ENCODE measurements at regions not wholly inside any gene's neighbourhood (a gene's known extent, or its start where the extent isn't known, plus 50 kb on each side); places are given as distances from the start of the nearest gene placed in this dataset.

GRCh38 chr2:406876-407275 is 119.0 kb upstream of the ALKAL2 start:
- Histone ChIP-seq H3K36me3 (ENCODE audit: insufficient read depth, low read length) (no peaks in the 10 kb centered on the region), H3K79me2 (ENCODE audit: control insufficient read depth, insufficient read depth, low read length, unreplicated experiment) (no peaks in the 10 kb centered on the region), H2AFZ (ENCODE audit: low read length, unreplicated experiment) (no peak overlapping the region), H3K4me3 (ENCODE audit: low read depth, low read length) (no peak overlapping the region), H3K4me1 (ENCODE audit: control insufficient read depth, insufficient read depth, low read length, unreplicated experiment) (no peaks in the 10 kb centered on the region), H3K27me3 (ENCODE audit: insufficient read depth, low read length) (no peaks in the 10 kb centered on the region), H3K27ac (ENCODE audit: low read depth, low read length) (no peak overlapping the region)

DNA sequence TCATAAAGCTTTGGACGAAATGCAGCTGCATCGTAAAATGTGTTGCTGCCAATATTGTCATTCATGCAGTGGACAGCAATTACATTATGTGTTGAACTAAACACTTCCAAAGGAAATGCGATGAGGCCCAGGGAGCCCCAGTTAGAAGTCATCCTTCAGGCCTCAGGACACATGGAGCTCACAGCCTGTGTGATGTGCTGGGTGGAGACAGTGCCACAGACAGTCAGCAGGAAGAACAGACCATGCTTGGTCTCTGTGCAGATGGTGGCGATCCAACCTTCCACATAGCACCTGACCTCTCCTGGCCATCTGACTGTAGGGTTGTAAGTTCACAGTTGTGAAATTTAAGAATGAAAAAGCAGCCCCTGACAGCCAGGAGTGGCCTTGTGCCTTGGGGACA is 118.3 kb upstream of the ALKAL2 start:
- Histone ChIP-seq H3K27ac (ENCODE audit: low read depth, low read length) (no peak overlapping the region), H3K36me3 (ENCODE audit: insufficient read depth, low read length) (no peaks in the 10 kb centered on the region), H3K4me3 (ENCODE audit: low read depth, low read length) (no peak overlapping the region), H3K4me1 (ENCODE audit: control insufficient read depth, insufficient read depth, low read length, unreplicated experiment) (no peaks in the 10 kb centered on the region), H3K79me2 (ENCODE audit: control insufficient read depth, insufficient read depth, low read length, unreplicated experiment) (no peaks in the 10 kb centered on the region), H2AFZ (ENCODE audit: low read length, unreplicated experiment) (no peak overlapping the region), H3K27me3 (ENCODE audit: insufficient read depth, low read length) (no peaks in the 10 kb centered on the region)

GRCh38 chr2:404581-404980 is 116.7 kb upstream of the ALKAL2 start:
- no peak overlapping the region for H2AFZ ChIP-seq (ENCODE audit: low read length, unreplicated experiment)
- H3K27ac ChIP-seq (ENCODE audit: low read depth, low read length), result no peak overlapping the region
- no peaks in the 10 kb centered on the region for H3K36me3 ChIP-seq (ENCODE audit: insufficient read depth, low read length)
- no peaks in the 10 kb centered on the region for H3K4me1 ChIP-seq (ENCODE audit: control insufficient read depth, insufficient read depth, low read length, unreplicated experiment)
- no peaks in the 10 kb centered on the region for H3K79me2 ChIP-seq (ENCODE audit: control insufficient read depth, insufficient read depth, low read length, unreplicated experiment)
- H3K4me3 ChIP-seq (ENCODE audit: low read depth, low read length), result no peak overlapping the region
- no peaks in the 10 kb centered on the region for H3K27me3 ChIP-seq (ENCODE audit: insufficient read depth, low read length)

DNA sequence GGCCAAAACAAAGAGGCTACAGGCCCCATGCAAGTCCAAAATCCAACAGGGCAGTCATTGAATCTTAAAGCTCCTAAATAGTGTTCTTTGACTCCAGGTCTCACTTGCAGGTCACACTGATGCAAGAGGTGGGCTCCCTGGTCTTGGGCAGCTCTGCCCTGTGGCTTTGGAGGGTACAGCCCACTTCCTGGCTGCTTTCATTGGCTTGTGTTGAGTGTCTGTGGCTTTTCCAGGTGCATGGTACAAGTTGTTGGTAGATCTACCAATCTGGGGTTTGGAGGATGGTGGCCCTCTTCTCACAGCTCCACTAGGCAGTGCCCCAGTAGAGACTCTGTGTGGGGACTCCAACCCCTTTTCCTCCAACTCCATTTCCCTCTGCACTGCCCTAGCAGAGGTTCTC is 115.8 kb upstream of the ALKAL2 start:
- H2AFZ ChIP-seq (ENCODE audit: low read length, unreplicated experiment), result no peak overlapping the region
- no peaks in the 10 kb centered on the region for H3K79me2 ChIP-seq (ENCODE audit: control insufficient read depth, insufficient read depth, low read length, unreplicated experiment)
- no peak overlapping the region for H3K27ac ChIP-seq (ENCODE audit: low read depth, low read length)
- H3K4me3 ChIP-seq (ENCODE audit: low read depth, low read length), result no peak overlapping the region
- no peaks in the 10 kb centered on the region for H3K4me1 ChIP-seq (ENCODE audit: control insufficient read depth, insufficient read depth, low read length, unreplicated experiment)
- no peaks in the 10 kb centered on the region for H3K36me3 ChIP-seq (ENCODE audit: insufficient read depth, low read length)
- H3K27me3 ChIP-seq (ENCODE audit: insufficient read depth, low read length), result no peaks in the 10 kb centered on the region

- Histone ChIP-seq H3K4me3 (ENCODE audit: low read depth, low read length) (no peak overlapping the region), H3K27me3 (ENCODE audit: insufficient read depth, low read length) (no peaks in the 10 kb centered on the region), H2AFZ (ENCODE audit: low read length, unreplicated experiment) (no peak overlapping the region), H3K79me2 (ENCODE audit: control insufficient read depth, insufficient read depth, low read length, unreplicated experiment) (no peaks in the 10 kb centered on the region), H3K27ac (ENCODE audit: low read depth, low read length) (no peak overlapping the region), H3K4me1 (ENCODE audit: control insufficient read depth, insufficient read depth, low read length, unreplicated experiment) (no peaks in the 10 kb centered on the region), H3K36me3 (ENCODE audit: insufficient read depth, low read length) (no peaks in the 10 kb centered on the region)
These were observed 114.8 kb upstream of the ALKAL2 start for GRCh38 chr2:402721-403120.

DNA sequence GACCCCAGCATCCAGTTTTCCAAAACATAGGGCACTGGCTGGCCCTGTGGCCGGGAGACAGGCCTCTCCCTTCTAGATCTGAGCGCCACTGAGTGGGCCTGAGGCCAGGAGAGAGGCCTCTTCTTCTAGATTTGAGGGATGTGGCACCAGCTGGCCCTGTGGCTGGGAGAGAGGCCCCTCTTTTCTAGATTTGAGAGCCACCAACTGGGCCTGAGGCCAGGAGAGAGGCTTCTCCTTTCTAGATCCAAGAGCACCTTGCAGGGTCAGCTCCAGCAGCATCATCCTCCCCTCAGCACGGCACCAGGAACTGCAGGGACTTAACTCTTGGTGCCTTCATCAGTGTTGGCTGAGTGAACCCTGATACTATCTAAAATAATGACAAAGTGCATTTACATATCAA is 114.3 kb upstream of the ALKAL2 start:
- Histone ChIP-seq H3K4me3 (ENCODE audit: low read depth, low read length) (no peak overlapping the region), H3K27me3 (ENCODE audit: insufficient read depth, low read length) (no peaks in the 10 kb centered on the region), H2AFZ (ENCODE audit: low read length, unreplicated experiment) (no peak overlapping the region), H3K4me1 (ENCODE audit: control insufficient read depth, insufficient read depth, low read length, unreplicated experiment) (no peaks in the 10 kb centered on the region), H3K79me2 (ENCODE audit: control insufficient read depth, insufficient read depth, low read length, unreplicated experiment) (no peaks in the 10 kb centered on the region), H3K27ac (ENCODE audit: low read depth, low read length) (no peak overlapping the region), H3K36me3 (ENCODE audit: insufficient read depth, low read length) (no peaks in the 10 kb centered on the region)

DNA sequence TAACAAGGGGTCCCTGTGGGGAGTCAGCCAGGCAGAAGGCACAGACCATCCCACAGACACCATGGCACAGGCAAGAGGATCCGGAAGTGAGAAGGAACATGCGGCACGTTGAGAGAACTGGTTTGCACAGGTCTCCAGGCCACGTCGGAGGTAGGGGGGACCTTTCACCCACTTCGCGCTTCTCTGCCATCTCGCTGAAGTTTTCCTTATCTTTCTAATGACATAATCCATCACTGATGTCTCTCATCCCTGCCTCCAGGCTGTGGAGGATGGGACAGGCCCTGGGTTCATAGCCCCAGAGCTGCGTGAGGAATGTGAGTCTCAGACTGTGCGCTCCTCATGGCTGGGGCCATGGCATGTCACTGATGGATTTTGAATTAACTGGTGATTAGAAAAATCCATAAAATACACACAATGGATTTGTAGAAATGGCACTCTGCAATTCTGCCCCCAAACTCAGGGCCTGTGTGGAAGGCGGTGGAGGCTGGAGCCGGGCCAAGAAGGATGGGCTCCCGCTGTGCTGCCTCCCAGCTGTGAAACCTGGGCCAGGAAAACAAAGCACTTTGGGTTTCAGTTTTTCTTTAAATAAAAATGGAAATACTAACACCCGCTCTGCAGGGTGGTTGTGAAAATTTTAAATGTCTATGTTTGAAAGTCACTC is 113.3 kb upstream of the ALKAL2 start:
- no peaks in the 10 kb centered on the region for H3K79me2 ChIP-seq (ENCODE audit: control insufficient read depth, insufficient read depth, low read length, unreplicated experiment)
- H3K4me3 ChIP-seq (ENCODE audit: low read depth, low read length), result no peak overlapping the region
- no peaks in the 10 kb centered on the region for H3K36me3 ChIP-seq (ENCODE audit: insufficient read depth, low read length)
- no peak overlapping the region for H3K27ac ChIP-seq (ENCODE audit: low read depth, low read length)
- H3K27me3 ChIP-seq (ENCODE audit: insufficient read depth, low read length), result no peaks in the 10 kb centered on the region
- no peak overlapping the region for H2AFZ ChIP-seq (ENCODE audit: low read length, unreplicated experiment)
- H3K4me1 ChIP-seq (ENCODE audit: control insufficient read depth, insufficient read depth, low read length, unreplicated experiment), result no peaks in the 10 kb centered on the region

DNA sequence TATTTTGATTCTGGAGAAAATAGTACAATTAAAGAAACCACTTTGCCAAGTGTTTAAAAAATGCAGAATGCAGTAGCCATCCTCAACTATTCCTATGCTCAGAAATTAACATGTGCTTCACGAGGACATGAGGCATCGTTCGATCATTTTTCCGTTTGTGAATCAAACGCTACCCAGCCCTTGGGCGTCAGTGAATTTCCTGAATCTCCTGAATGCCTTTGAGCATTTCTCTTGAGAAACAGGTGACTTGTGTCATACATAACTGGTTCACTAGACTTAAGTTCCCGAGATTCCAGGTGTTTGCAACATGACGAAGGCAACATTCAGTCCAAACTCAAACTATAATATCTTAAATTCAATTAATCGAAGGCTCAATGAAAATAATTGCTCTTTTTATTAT is 110.0 kb upstream of the ALKAL2 start:
- H3K4me1 ChIP-seq (ENCODE audit: control insufficient read depth, insufficient read depth, low read length, unreplicated experiment), result no peaks in the 10 kb centered on the region
- no peak overlapping the region for H2AFZ ChIP-seq (ENCODE audit: low read length, unreplicated experiment)
- no peaks in the 10 kb centered on the region for H3K79me2 ChIP-seq (ENCODE audit: control insufficient read depth, insufficient read depth, low read length, unreplicated experiment)
- H3K36me3 ChIP-seq (ENCODE audit: insufficient read depth, low read length), result no peaks in the 10 kb centered on the region
- H3K27ac ChIP-seq (ENCODE audit: low read depth, low read length), result no peak overlapping the region
- H3K4me3 ChIP-seq (ENCODE audit: low read depth, low read length), result no peak overlapping the region
- no peaks in the 10 kb centered on the region for H3K27me3 ChIP-seq (ENCODE audit: insufficient read depth, low read length)

DNA sequence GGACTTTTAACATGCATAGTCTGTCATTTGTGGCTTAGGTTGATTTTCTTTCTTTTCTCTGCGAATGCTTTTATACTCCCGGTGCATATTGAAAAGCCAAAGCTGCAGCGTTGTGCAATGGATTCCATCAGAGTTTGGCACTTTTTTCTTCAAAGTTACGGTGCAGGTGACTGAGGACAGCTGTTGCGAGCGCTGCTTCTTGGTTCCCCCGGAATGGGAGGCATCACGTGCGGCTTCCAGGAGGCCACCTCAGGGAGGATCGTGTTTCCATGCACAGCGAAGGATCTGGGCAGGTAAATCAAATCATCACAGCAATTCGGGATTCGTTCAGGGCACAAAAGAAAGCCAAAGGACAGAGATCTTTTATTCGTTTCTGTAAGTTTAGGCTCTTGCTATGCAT is 109.6 kb upstream of the ALKAL2 start:
- Histone ChIP-seq H3K27ac (ENCODE audit: low read depth, low read length) (no peak overlapping the region), H3K4me3 (ENCODE audit: low read depth, low read length) (no peak overlapping the region), H3K27me3 (ENCODE audit: insufficient read depth, low read length) (no peaks in the 10 kb centered on the region), H2AFZ (ENCODE audit: low read length, unreplicated experiment) (no peak overlapping the region), H3K79me2 (ENCODE audit: control insufficient read depth, insufficient read depth, low read length, unreplicated experiment) (no peaks in the 10 kb centered on the region), H3K36me3 (ENCODE audit: insufficient read depth, low read length) (no peaks in the 10 kb centered on the region), H3K4me1 (ENCODE audit: control insufficient read depth, insufficient read depth, low read length, unreplicated experiment) (no peaks in the 10 kb centered on the region)

DNA sequence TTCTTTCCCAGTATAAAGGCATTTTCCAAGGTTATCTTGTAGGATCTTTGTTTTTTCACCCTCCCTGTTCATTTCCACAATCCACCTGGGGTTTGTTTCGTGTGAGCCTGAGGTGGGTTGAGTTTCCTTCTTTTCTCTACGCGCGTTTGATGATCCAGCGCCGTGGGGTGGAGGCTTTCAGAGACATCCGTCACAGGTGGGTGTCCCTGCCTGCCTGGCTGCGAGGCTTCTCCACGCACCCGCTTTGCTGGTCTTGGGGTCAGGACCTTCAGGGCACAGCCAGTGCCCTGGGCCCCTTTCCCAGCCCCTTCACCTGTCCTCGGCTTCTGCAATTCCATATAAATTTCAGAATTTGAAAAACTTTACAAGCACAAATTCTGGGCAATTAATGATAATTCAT is 109.0 kb upstream of the ALKAL2 start:
- H3K36me3 ChIP-seq (ENCODE audit: insufficient read depth, low read length), result no peaks in the 10 kb centered on the region
- H2AFZ ChIP-seq (ENCODE audit: low read length, unreplicated experiment), result no peak overlapping the region
- H3K27ac ChIP-seq (ENCODE audit: low read depth, low read length), result no peak overlapping the region
- no peaks in the 10 kb centered on the region for H3K79me2 ChIP-seq (ENCODE audit: control insufficient read depth, insufficient read depth, low read length, unreplicated experiment)
- no peak overlapping the region for H3K4me3 ChIP-seq (ENCODE audit: low read depth, low read length)
- no peaks in the 10 kb centered on the region for H3K27me3 ChIP-seq (ENCODE audit: insufficient read depth, low read length)
- H3K4me1 ChIP-seq (ENCODE audit: control insufficient read depth, insufficient read depth, low read length, unreplicated experiment), result no peaks in the 10 kb centered on the region

- Histone ChIP-seq H3K79me2 (ENCODE audit: control insufficient read depth, insufficient read depth, low read length, unreplicated experiment) (no peaks in the 10 kb centered on the region), H3K27me3 (ENCODE audit: insufficient read depth, low read length) (no peaks in the 10 kb centered on the region), H3K36me3 (ENCODE audit: insufficient read depth, low read length) (no peaks in the 10 kb centered on the region), H3K4me3 (ENCODE audit: low read depth, low read length) (no peak overlapping the region), H3K27ac (ENCODE audit: low read depth, low read length) (no peak overlapping the region), H2AFZ (ENCODE audit: low read length, unreplicated experiment) (no peak overlapping the region), H3K4me1 (ENCODE audit: control insufficient read depth, insufficient read depth, low read length, unreplicated experiment) (no peaks in the 10 kb centered on the region)
These were observed 108.0 kb upstream of the ALKAL2 start for GRCh38 chr2:395886-396285.

Measured in ACC112 (cell line).